Tibial nerve (tissue), 4 donors: ENCODE measurements at regions not wholly inside any gene's neighbourhood (a gene's known extent, or its start where the extent isn't known, plus 50 kb on each side); places are given as distances from the start of the nearest gene placed in this dataset.

Experiments
- CTCF ChIP-seq, 5 experiments: fragments of 200-600 bp in 3 of 5; fragments of 450-650 bp in 2 of 5; sonication (generic) in 3 of 5; IDR thresholded peaks; one replicate each; pipeline ENCODE4 v1.5.1; 2016 to 2019; ENCODE audit warnings: antibody characterized with exemption in 5 of 5, mild to moderate bottlenecking in 3 of 5, moderate library complexity in 2 of 5
- EP300 ChIP-seq, 2 donors: sonication (generic); formaldehyde crosslinking; IDR thresholded peaks; one replicate each; pipeline ENCODE4 v1.6.1; 2017; ENCODE audit warnings: antibody characterized with exemption in 2 of 2, mild to moderate bottlenecking in 1 of 2
- POLR2A ChIP-seq, 2 donors: fragments of 450-650 bp; IDR thresholded peaks; one replicate each; pipeline ENCODE4 v1.6.1; 2017; ENCODE audit warnings: antibody characterized with exemption in 2 of 2, mild to moderate bottlenecking in 2 of 2, moderate library complexity in 2 of 2

GRCh38 chr2:49318531-49318930, 164.2 kb upstream of the FSHR start:
- no peak for TF ChIP-seq CTCF (IDR thresholded peaks at IDR 0.05)
- no peak for TF ChIP-seq EP300 (IDR thresholded peaks at IDR 0.05)
- TF ChIP-seq POLR2A (IDR thresholded peaks at IDR 0.05): no peak
